ENCODE measurements at regions not wholly inside any gene's neighbourhood (a gene's known extent, or its start where the extent isn't known, plus 50 kb on each side); places are given as distances from the start of the nearest gene placed in this dataset.

GRCh38 chr10:120204877-120205276 is 252.2 kb upstream of the PLPP4 start:
- TF ChIP-seq ZSCAN20 (CRISPR knock-in tag; IDR thresholded peaks at IDR 0.05) (no peak), NPAS2 (CRISPR knock-in tag; IDR thresholded peaks at IDR 0.05; ENCODE audit: borderline replicate concordance) (no peak), SREBF2 (IDR thresholded peaks at IDR 0.05) (no peak), MAZ (IDR thresholded peaks at IDR 0.05; ENCODE audit: borderline replicate concordance, low read depth, low read length) (no peak), PBX3 (IDR thresholded peaks at IDR 0.05) (no peak), RAD21 (conservative IDR thresholded peaks at IDR 0.05 in 1 of 2, IDR thresholded peaks at IDR 0.05 in 1 of 2) (no peak), CBX8 (IDR thresholded peaks at IDR 0.05) (no peak), ESRRA (IDR thresholded peaks at IDR 0.05; ENCODE audit: borderline replicate concordance, low read length) (no peak), EHF (CRISPR knock-in tag; IDR thresholded peaks at IDR 0.05) (no peak), KDM5A (IDR thresholded peaks at IDR 0.05) (no peak), GATA3 (IDR thresholded peaks at IDR 0.05; ENCODE audit: borderline replicate concordance) (no peak)
- TF ChIP-seq, protein P1, sequence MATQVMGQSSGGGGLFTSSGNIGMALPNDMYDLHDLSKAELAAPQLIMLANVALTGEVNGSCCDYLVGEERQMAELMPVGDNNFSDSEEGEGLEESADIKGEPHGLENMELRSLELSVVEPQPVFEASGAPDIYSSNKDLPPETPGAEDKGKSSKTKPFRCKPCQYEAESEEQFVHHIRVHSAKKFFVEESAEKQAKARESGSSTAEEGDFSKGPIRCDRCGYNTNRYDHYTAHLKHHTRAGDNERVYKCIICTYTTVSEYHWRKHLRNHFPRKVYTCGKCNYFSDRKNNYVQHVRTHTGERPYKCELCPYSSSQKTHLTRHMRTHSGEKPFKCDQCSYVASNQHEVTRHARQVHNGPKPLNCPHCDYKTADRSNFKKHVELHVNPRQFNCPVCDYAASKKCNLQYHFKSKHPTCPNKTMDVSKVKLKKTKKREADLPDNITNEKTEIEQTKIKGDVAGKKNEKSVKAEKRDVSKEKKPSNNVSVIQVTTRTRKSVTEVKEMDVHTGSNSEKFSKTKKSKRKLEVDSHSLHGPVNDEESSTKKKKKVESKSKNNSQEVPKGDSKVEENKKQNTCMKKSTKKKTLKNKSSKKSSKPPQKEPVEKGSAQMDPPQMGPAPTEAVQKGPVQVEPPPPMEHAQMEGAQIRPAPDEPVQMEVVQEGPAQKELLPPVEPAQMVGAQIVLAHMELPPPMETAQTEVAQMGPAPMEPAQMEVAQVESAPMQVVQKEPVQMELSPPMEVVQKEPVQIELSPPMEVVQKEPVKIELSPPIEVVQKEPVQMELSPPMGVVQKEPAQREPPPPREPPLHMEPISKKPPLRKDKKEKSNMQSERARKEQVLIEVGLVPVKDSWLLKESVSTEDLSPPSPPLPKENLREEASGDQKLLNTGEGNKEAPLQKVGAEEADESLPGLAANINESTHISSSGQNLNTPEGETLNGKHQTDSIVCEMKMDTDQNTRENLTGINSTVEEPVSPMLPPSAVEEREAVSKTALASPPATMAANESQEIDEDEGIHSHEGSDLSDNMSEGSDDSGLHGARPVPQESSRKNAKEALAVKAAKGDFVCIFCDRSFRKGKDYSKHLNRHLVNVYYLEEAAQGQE (IDR thresholded peaks at IDR 0.05): no peak
- ChIA-PET CTCF (interaction anchor here (1.7 kb wide), 1 partner anchor 17 kb away, joined by 6 read pairs; no protein-coding TSS in a partner anchor), POLR2A (interaction anchor here (0.6 kb wide), 1 partner anchor 290 kb away, joined by 3 read pairs; no protein-coding TSS in a partner anchor)
- FAIRE-seq (no peak), ATAC-seq (no peak), DNase-seq (ENCODE audit: low read depth in 1 of 2, low spot score in 1 of 2) (no peak)
- H3K27ac ChIP-seq: no peak overlapping the region
- no peaks in the 10 kb centered on the region for H3K4me1 ChIP-seq
- WGBS (ENCODE audit: missing lambda C conversion rate): 19% methylated on average over 6 of the region's 6 CpGs
- H3K4me2 ChIP-seq: no peak overlapping the region
- H3K4me3 ChIP-seq: no peak overlapping the region
- H3K9me3 ChIP-seq: no peaks in the 10 kb centered on the region

GRCh38 chr10:120205368-120206018 is 251.5 kb upstream of the PLPP4 start:
- POLR2A ChIA-PET: interaction anchor here (0.6 kb wide), 1 partner anchor 290 kb away, joined by 3 read pairs; no protein-coding TSS in a partner anchor
- TF ChIP-seq HDAC2 (IDR thresholded peaks at IDR 0.05) (no peak), TFCP2L1 (CRISPR knock-in tag; IDR thresholded peaks at IDR 0.05) (no peak), RARB (CRISPR knock-in tag; IDR thresholded peaks at IDR 0.05) (no peak), NR3C1 (IDR thresholded peaks at IDR 0.05) (no peak), TP53 (CRISPR knock-in tag; IDR thresholded peaks at IDR 0.05) (no peak), JUN (IDR thresholded peaks at IDR 0.05) (no peak), USF2 (IDR thresholded peaks at IDR 0.05) (no peak), PBX3 (IDR thresholded peaks at IDR 0.05) (no peak), FOSB (CRISPR knock-in tag; IDR thresholded peaks at IDR 0.05) (no peak), CEBPB (IDR thresholded peaks at IDR 0.05) (no peak), ZSCAN20 (CRISPR knock-in tag; IDR thresholded peaks at IDR 0.05) (no peak), HES2 (IDR thresholded peaks at IDR 0.05) (no peak), SMC3 (IDR thresholded peaks at IDR 0.05) (no peak), CHD2 (IDR thresholded peaks at IDR 0.05; ENCODE audit: low read length, partially characterized antibody) (no peak), NFE2L2 (conservative IDR thresholded peaks at IDR 0.05; ENCODE audit: low read length) (no peak)
- TF ChIP-seq, protein P1 (IDR thresholded peaks at IDR 0.05): no peak
- no peak overlapping the region for H3K4me2 ChIP-seq
- H3K9me3 ChIP-seq: no peaks in the 10 kb centered on the region
- 1% methylated on average over 2 of the region's 2 CpGs for WGBS (ENCODE audit: missing lambda C conversion rate)
- no peaks in the 10 kb centered on the region for H3K4me1 ChIP-seq
- no peak for ATAC-seq
- no peak for FAIRE-seq
- no peak for DNase-seq (ENCODE audit: low read depth in 1 of 2, low spot score in 1 of 2)
- CTCF ChIA-PET: no interaction called here
- no peak overlapping the region for H3K4me3 ChIP-seq
- no peak overlapping the region for H3K27ac ChIP-seq
